Hepatocyte (in vitro differentiated cells): ENCODE measurements at regions not wholly inside any gene's neighbourhood (a gene's known extent, or its start where the extent isn't known, plus 50 kb on each side); places are given as distances from the start of the nearest gene placed in this dataset.

ENCODE experiments used
- DNase-seq: peaks from one replicate; pipeline ENCODE4 v3.0.0-alpha.2; 2016; ENCODE audit warnings: low spot score
- H2AFZ ChIP-seq: fragments of 200-600 bp; sonication (generic); 2 replicates; pipeline ENCODE4 v1.6.0; 2016; ENCODE audit warnings: antibody characterized with exemption, mild to moderate bottlenecking
- H3K27ac ChIP-seq: fragments of 200-600 bp; sonication (generic); 2 replicates; pipeline ENCODE4 v1.5.1; 2016; ENCODE audit warnings: mild to moderate bottlenecking
- H3K27me3 ChIP-seq: fragments of 200-600 bp; sonication (generic); 2 replicates; pipeline ENCODE4 v1.6.1; 2016
- H3K36me3 ChIP-seq: fragments of 200-600 bp; sonication (generic); replicated peaks from 2 replicates; pipeline ENCODE4 v1.5.1; 2016; ENCODE audit warnings: low read depth; ENCODE audit not compliant: insufficient read depth
- H3K4me1 ChIP-seq: fragments of 200-600 bp; sonication (generic); 2 replicates; pipeline ENCODE4 v1.5.1; 2016; ENCODE audit warnings: mild to moderate bottlenecking, moderate library complexity; ENCODE audit not compliant: insufficient read depth
- H3K4me2 ChIP-seq: fragments of 200-600 bp; sonication (generic); 2 replicates; pipeline ENCODE4 v1.6.0; 2016
- H3K4me3 ChIP-seq: fragments of 200-600 bp; sonication (generic); 2 replicates; pipeline ENCODE4 v1.5.1; 2016; ENCODE audit warnings: mild to moderate bottlenecking
- H3K79me2 ChIP-seq: fragments of 200-600 bp; sonication (generic); 2 replicates; pipeline ENCODE4 v1.6.0; 2017; ENCODE audit warnings: mild to moderate bottlenecking
- H3K9me2 ChIP-seq: fragments of 200-600 bp; sonication (generic); replicated peaks from 2 replicates; pipeline ENCODE4 v1.6.0; 2017; ENCODE audit warnings: mild to moderate bottlenecking; ENCODE audit not compliant: insufficient read depth
- H3K9me3 ChIP-seq: fragments of 200-600 bp; sonication (generic); 2 replicates; pipeline ENCODE4 v1.5.1; 2016; ENCODE audit warnings: low read depth, mild to moderate bottlenecking
- H4K20me1 ChIP-seq: fragments of 200-600 bp; sonication (generic); 2 replicates; pipeline ENCODE4 v1.6.0; 2016; ENCODE audit warnings: mild to moderate bottlenecking; ENCODE audit not compliant: insufficient read depth, poor library complexity, severe bottlenecking
- CTCF ChIP-seq: fragments of 200-600 bp; sonication (generic); IDR thresholded peaks from 2 replicates; pipeline ENCODE4 v1.5.1; 2016; ENCODE audit warnings: antibody characterized with exemption, mild to moderate bottlenecking; ENCODE audit not compliant: poor library complexity
- EZH2 ChIP-seq: fragments of 200-600 bp; sonication (generic); IDR thresholded peaks from 2 replicates; pipeline ENCODE4 v1.6.1; 2016; ENCODE audit warnings: antibody characterized with exemption, mild to moderate bottlenecking, borderline replicate concordance
- EZH2phosphoT487 ChIP-seq: fragments of 200-600 bp; sonication (generic); IDR thresholded peaks from one replicate; pipeline ENCODE4 v1.6.1; 2018; ENCODE audit warnings: antibody characterized with exemption, mild to moderate bottlenecking, low read depth, moderate library complexity; ENCODE audit not compliant: unreplicated experiment, severe bottlenecking
- WGBS: methylation state at CpG from one replicate; pipeline ENCODE4 v1.1.6; 2016; ENCODE audit warnings: low lambda C conversion rate; ENCODE audit errors: missing lambda C conversion rate; 5-methylcytosine and 5-hydroxymethylcytosine counted together

- Histone ChIP-seq H3K9me2 (no peaks in the 10 kb centered on the region), H3K36me3 (no peaks in the 10 kb centered on the region), H3K4me1 (no peaks in the 10 kb centered on the region), H3K27ac (no peak overlapping the region), H4K20me1 (no peaks in the 10 kb centered on the region), H3K27me3 (peaks cover 13% of the 10 kb centered on the region), H3K4me3 (no peak overlapping the region), H3K79me2 (no peaks in the 10 kb centered on the region), H3K4me2 (no peak overlapping the region), H3K9me3 (no peaks in the 10 kb centered on the region), H2AFZ (no peak overlapping the region)
- no peak for TF ChIP-seq EZH2
- no peak for TF ChIP-seq CTCF
- no peak for TF ChIP-seq EZH2phosphoT487
- DNase-seq: no peak
- WGBS: 56% methylated on average over 5 of the region's 5 CpGs
Observed at GRCh38 chr1:214165850-214166374, 115.0 kb upstream of the SMYD2 start.

DNA sequence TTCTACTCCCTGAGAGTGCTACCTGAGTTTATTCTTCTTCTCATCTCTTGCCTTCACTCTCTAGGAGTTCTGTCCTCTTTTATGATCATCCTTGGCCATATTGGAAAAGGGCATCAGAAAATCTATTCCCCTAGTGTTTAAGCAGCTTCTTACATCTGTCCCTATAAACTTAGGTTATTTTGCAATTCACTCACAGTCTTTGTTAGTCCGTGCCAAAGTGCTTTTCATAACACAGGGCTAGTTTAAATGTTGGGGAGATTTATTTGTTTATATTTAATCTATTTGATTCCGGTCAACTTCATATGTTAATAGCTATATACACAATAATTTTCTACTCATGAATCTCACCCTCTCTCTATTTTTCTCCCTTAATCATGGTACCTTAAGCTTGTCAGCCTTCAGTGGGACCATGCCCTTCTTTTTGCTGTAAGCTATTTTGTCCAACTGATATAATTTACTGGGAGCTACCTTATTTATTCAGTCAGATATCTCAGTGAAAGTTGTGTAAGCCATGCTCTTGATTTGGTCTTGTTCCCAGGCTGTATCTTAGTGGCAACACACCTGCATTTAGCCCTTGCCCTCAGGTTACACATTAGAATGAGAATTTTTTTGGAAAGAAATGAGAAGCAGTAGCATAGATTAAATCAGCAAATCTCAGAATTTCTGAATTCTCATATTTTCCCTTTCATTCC, 106.3 kb upstream of the SMYD2 start:
- Histone ChIP-seq H3K9me3 (no peaks in the 10 kb centered on the region), H3K79me2 (no peaks in the 10 kb centered on the region), H3K4me3 (no peak overlapping the region), H3K4me1 (no peaks in the 10 kb centered on the region), H3K27me3 (no peaks in the 10 kb centered on the region), H2AFZ (no peak overlapping the region), H3K4me2 (no peak overlapping the region), H4K20me1 (no peaks in the 10 kb centered on the region), H3K27ac (no peak overlapping the region), H3K36me3 (no peaks in the 10 kb centered on the region), H3K9me2 (no peaks in the 10 kb centered on the region)
- DNase-seq: no peak
- TF ChIP-seq EZH2phosphoT487 (no peak), CTCF (no peak), EZH2 (no peak)
- WGBS: 50% methylated on average over 2 of the region's 2 CpGs

GRCh38 chr1:214178102-214178501, 102.9 kb upstream of the SMYD2 start:
- Histone ChIP-seq H3K79me2 (no peaks in the 10 kb centered on the region), H3K9me2 (no peaks in the 10 kb centered on the region), H3K4me3 (no peak overlapping the region), H3K36me3 (no peaks in the 10 kb centered on the region), H2AFZ (no peak overlapping the region), H3K9me3 (no peaks in the 10 kb centered on the region), H3K27ac (no peak overlapping the region), H3K4me1 (no peaks in the 10 kb centered on the region), H4K20me1 (no peaks in the 10 kb centered on the region), H3K27me3 (no peaks in the 10 kb centered on the region), H3K4me2 (no peak overlapping the region)
- WGBS: 80% methylated on average over 2 of the region's 2 CpGs
- no peak for TF ChIP-seq EZH2phosphoT487
- TF ChIP-seq EZH2: no peak
- TF ChIP-seq CTCF: no peak
- DNase-seq: no peak

DNA sequence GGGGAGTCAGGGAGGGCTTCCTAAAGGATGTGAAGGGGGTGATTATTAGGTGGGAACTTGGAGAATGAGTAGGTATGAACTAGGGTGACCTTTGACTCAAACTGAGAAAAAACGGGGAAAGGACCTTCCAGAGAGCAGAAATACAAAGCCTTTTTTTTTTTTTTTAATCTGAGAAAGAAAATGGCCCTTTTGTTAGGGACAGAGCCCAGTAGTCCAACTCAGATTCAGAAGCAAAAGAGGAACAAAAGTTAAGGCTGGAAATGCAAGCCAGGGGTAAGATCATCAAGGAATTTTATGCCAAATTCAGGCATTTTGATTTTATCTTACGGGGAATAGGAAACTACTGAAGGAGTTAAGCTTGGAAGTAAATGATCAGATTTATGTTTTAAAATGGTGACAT, 96.0 kb upstream of the SMYD2 start:
- WGBS: 57% methylated on average over 2 of the region's 2 CpGs
- no peak for DNase-seq
- no peaks in the 10 kb centered on the region for H4K20me1 ChIP-seq
- H3K4me1 ChIP-seq: peaks cover 19% of the 10 kb centered on the region
- no peak for TF ChIP-seq EZH2
- no peak for TF ChIP-seq CTCF
- TF ChIP-seq EZH2phosphoT487: no peak
- H3K4me2 ChIP-seq: no peak overlapping the region
- H3K4me3 ChIP-seq: no peak overlapping the region
- H3K9me2 ChIP-seq: no peaks in the 10 kb centered on the region
- H3K9me3 ChIP-seq: no peaks in the 10 kb centered on the region
- no peaks in the 10 kb centered on the region for H3K36me3 ChIP-seq
- H3K79me2 ChIP-seq: no peaks in the 10 kb centered on the region
- no peak overlapping the region for H3K27ac ChIP-seq
- peaks cover 49% of the 10 kb centered on the region for H3K27me3 ChIP-seq
- no peak overlapping the region for H2AFZ ChIP-seq
